ENCODE measurements at regions not wholly inside any gene's neighbourhood (a gene's known extent, or its start where the extent isn't known, plus 50 kb on each side); places are given as distances from the start of the nearest gene placed in this dataset.

- no peak for ATAC-seq
- TF ChIP-seq ZNF8 (CRISPR knock-in tag; IDR thresholded peaks at IDR 0.05) (no peak), ISL1 (CRISPR knock-in tag; IDR thresholded peaks at IDR 0.05) (no peak), PPARA (CRISPR knock-in tag; IDR thresholded peaks at IDR 0.05; ENCODE audit: borderline replicate concordance) (no peak), CSRNP3 (CRISPR knock-in tag; IDR thresholded peaks at IDR 0.05) (no peak), POU6F1 (CRISPR knock-in tag; IDR thresholded peaks at IDR 0.05; ENCODE audit: borderline replicate concordance, low read depth) (no peak), CREB5 (CRISPR knock-in tag; IDR thresholded peaks at IDR 0.05; ENCODE audit: low read depth) (no peak), ARNTL (CRISPR knock-in tag; IDR thresholded peaks at IDR 0.05; ENCODE audit: borderline replicate concordance, low read depth) (no peak)
Measured at GRCh38 chr1:30242722-30243457, 480.5 kb downstream of the MATN1 start.

GRCh38 chr1:30242168-30242567 lies 481.2 kb downstream of the MATN1 start:
- no peak for TF ChIP-seq POU6F1 (CRISPR knock-in tag; IDR thresholded peaks at IDR 0.05; ENCODE audit: borderline replicate concordance, low read depth)
- TF ChIP-seq ZFP30 (CRISPR knock-in tag; IDR thresholded peaks at IDR 0.05): no peak
- no peak for TF ChIP-seq RARB (CRISPR knock-in tag; IDR thresholded peaks at IDR 0.05)
- no peak for TF ChIP-seq ARNTL (CRISPR knock-in tag; IDR thresholded peaks at IDR 0.05; ENCODE audit: borderline replicate concordance, low read depth)
- no peak for TF ChIP-seq BACH2 (CRISPR knock-in tag; IDR thresholded peaks at IDR 0.05; ENCODE audit: borderline replicate concordance)
- no peak for TF ChIP-seq ISL1 (CRISPR knock-in tag; IDR thresholded peaks at IDR 0.05)
- no peak for TF ChIP-seq CREB5 (CRISPR knock-in tag; IDR thresholded peaks at IDR 0.05; ENCODE audit: low read depth)
- TF ChIP-seq CSRNP3 (CRISPR knock-in tag; IDR thresholded peaks at IDR 0.05): no peak
- no peak for TF ChIP-seq GLIS3 (CRISPR knock-in tag; IDR thresholded peaks at IDR 0.05)
- ATAC-seq: no peak

- no peak for ATAC-seq
- TF ChIP-seq TCF4 (CRISPR knock-in tag; IDR thresholded peaks at IDR 0.05; ENCODE audit: borderline replicate concordance): no peak
- TF ChIP-seq CREB5 (CRISPR knock-in tag; IDR thresholded peaks at IDR 0.05; ENCODE audit: low read depth): no peak
- TF ChIP-seq ZNF565 (CRISPR knock-in tag; conservative IDR thresholded peaks at IDR 0.05; ENCODE audit: low read depth): no peak
- no peak for TF ChIP-seq ISL1 (CRISPR knock-in tag; IDR thresholded peaks at IDR 0.05)
- TF ChIP-seq ARNTL (CRISPR knock-in tag; IDR thresholded peaks at IDR 0.05; ENCODE audit: borderline replicate concordance, low read depth): no peak
- no peak for TF ChIP-seq CSDC2 (CRISPR knock-in tag; IDR thresholded peaks at IDR 0.05)
- no peak for TF ChIP-seq PATZ1 (CRISPR knock-in tag; IDR thresholded peaks at IDR 0.05; ENCODE audit: borderline replicate concordance)
- TF ChIP-seq TOX (CRISPR knock-in tag; IDR thresholded peaks at IDR 0.05; ENCODE audit: borderline replicate concordance): no peak
- TF ChIP-seq GLIS3 (CRISPR knock-in tag; IDR thresholded peaks at IDR 0.05): no peak
- TF ChIP-seq ZFP3 (CRISPR knock-in tag; IDR thresholded peaks at IDR 0.05): no peak
- TF ChIP-seq SNAI2 (CRISPR knock-in tag; IDR thresholded peaks at IDR 0.05): no peak
- no peak for TF ChIP-seq ZC3H10 (CRISPR knock-in tag; IDR thresholded peaks at IDR 0.05)
- TF ChIP-seq ZNF70 (CRISPR knock-in tag; IDR thresholded peaks at IDR 0.05): no peak
- TF ChIP-seq TSHZ2 (CRISPR knock-in tag; IDR thresholded peaks at IDR 0.05): no peak
- TF ChIP-seq ZFP30 (CRISPR knock-in tag; IDR thresholded peaks at IDR 0.05): no peak
Measured at GRCh38 chr1:30241681-30242080, 481.7 kb downstream of the MATN1 start.
